Glutamatergic neuron (in vitro differentiated cells): ENCODE measurements at regions not wholly inside any gene's neighbourhood (a gene's known extent, or its start where the extent isn't known, plus 50 kb on each side); places are given as distances from the start of the nearest gene placed in this dataset.

ENCODE experiments used
- DNase-seq: peaks from one replicate; pipeline ENCODE4 v3.0.0; 2022
- H3K27ac Mint-ChIP-seq: one replicate; pipeline ENCODE4 v1.8.0; 2020; ENCODE audit warnings: mild to moderate bottlenecking, mixed read lengths, inconsistent platforms; ENCODE audit not compliant: unreplicated experiment
- H3K27me3 Mint-ChIP-seq: one replicate; pipeline ENCODE4 v1.8.0; 2020; ENCODE audit warnings: mild to moderate bottlenecking, moderate library complexity, mixed read lengths, inconsistent platforms; ENCODE audit not compliant: unreplicated experiment
- H3K36me3 Mint-ChIP-seq: one replicate; pipeline ENCODE4 v1.8.0; 2020; ENCODE audit warnings: mild to moderate bottlenecking, mixed read lengths, inconsistent platforms; ENCODE audit not compliant: unreplicated experiment
- H3K4me1 Mint-ChIP-seq: one replicate; pipeline ENCODE4 v1.8.0; 2020; ENCODE audit warnings: mild to moderate bottlenecking, low read depth, mixed read lengths, inconsistent platforms; ENCODE audit not compliant: unreplicated experiment
- H3K4me3 Mint-ChIP-seq: one replicate; pipeline ENCODE4 v1.8.0; 2020; ENCODE audit warnings: mild to moderate bottlenecking, mixed read lengths, inconsistent platforms; ENCODE audit not compliant: unreplicated experiment
- H3K9me3 Mint-ChIP-seq: one replicate; pipeline ENCODE4 v1.8.0; 2020; ENCODE audit warnings: mild to moderate bottlenecking, moderate library complexity, mixed read lengths, inconsistent platforms; ENCODE audit not compliant: unreplicated experiment
- CTCF ChIP-seq: fragments of 200-600 bp; sonication (generic); IDR thresholded peaks from one replicate; pipeline ENCODE4 v1.5.0; 2021; ENCODE audit not compliant: partially characterized antibody, unreplicated experiment

GRCh38 chr10:121104476-121105111 is 253.4 kb downstream of the WDR11 start:
- Mint-ChIP-seq H3K27me3 (no peaks in the 10 kb centered on the region), H3K9me3 (peaks cover 1% of the 10 kb centered on the region), H3K4me3 (no peak overlapping the region), H3K36me3 (no peaks in the 10 kb centered on the region), H3K27ac (no peak overlapping the region), H3K4me1 (peaks cover 1% of the 10 kb centered on the region)
- DNase-seq = no peak
- no peak for TF ChIP-seq CTCF

- Mint-ChIP-seq H3K27me3 (no peaks in the 10 kb centered on the region), H3K4me1 (peaks cover 1% of the 10 kb centered on the region), H3K4me3 (no peak overlapping the region), H3K27ac (no peak overlapping the region), H3K36me3 (no peaks in the 10 kb centered on the region), H3K9me3 (peaks cover 1% of the 10 kb centered on the region)
- no peak for DNase-seq
- TF ChIP-seq CTCF = no peak
These were observed 255.4 kb downstream of the WDR11 start for GRCh38 chr10:121106611-121107010.

DNA sequence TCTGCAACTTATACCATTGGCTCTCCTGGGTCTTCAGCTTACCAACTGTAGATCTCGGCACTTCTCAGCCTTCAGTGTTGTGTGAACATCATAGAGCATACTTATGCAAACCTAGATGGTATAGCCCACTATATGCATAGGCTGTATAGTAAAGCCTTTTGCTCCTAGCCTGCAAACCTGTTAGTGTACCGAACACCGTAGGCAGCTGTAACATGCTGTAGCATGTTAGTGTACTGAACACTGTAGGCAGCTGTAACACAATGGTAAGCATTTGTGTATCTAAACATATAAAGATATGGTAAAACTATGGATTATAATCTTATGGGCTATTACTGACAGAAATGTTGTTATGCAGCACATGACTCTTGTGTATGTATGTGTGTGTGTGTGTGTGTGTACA is 256.9 kb downstream of the WDR11 start:
- Mint-ChIP-seq H3K27ac (no peak overlapping the region), H3K27me3 (no peaks in the 10 kb centered on the region), H3K4me1 (peaks cover 9% of the 10 kb centered on the region), H3K9me3 (peaks cover 1% of the 10 kb centered on the region), H3K4me3 (no peak overlapping the region), H3K36me3 (no peaks in the 10 kb centered on the region)
- no peak for TF ChIP-seq CTCF
- no peak for DNase-seq

- Mint-ChIP-seq H3K4me1 (peaks cover 9% of the 10 kb centered on the region), H3K27ac (no peak overlapping the region), H3K9me3 (peaks cover 1% of the 10 kb centered on the region), H3K4me3 (no peak overlapping the region), H3K27me3 (no peaks in the 10 kb centered on the region), H3K36me3 (peaks cover 3% of the 10 kb centered on the region)
- TF ChIP-seq CTCF = no peak
- DNase-seq = no peak
These were observed 259.2 kb downstream of the WDR11 start for GRCh38 chr10:121110369-121110768.

DNA sequence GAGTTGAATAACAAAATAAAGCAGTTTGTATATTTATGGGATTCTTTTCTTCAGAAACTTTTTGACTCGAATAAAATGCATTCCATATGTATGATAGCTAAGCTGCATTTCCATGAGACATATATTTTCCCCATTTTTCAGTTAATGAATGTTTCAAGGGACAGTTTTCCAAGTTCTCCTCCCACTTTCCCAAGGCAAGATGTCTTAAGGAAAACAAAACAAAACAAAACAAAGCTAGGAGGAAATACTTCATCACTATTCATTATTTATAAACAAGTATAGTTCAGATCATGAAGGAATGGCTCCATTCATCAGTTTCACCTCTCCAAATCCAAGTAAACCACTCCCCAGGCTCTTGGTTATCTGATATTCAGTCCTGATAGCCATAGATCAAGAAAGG is 261.0 kb downstream of the WDR11 start:
- no peaks in the 10 kb centered on the region for H3K27me3 Mint-ChIP-seq
- DNase-seq = no peak
- no peak for TF ChIP-seq CTCF
- no peak overlapping the region for H3K4me3 Mint-ChIP-seq
- peaks cover 1% of the 10 kb centered on the region for H3K9me3 Mint-ChIP-seq
- H3K36me3 Mint-ChIP-seq = peaks cover 13% of the 10 kb centered on the region
- peaks cover 8% of the 10 kb centered on the region for H3K4me1 Mint-ChIP-seq
- no peak overlapping the region for H3K27ac Mint-ChIP-seq
